ENCODE measurements at regions not wholly inside any gene's neighbourhood (a gene's known extent, or its start where the extent isn't known, plus 50 kb on each side); places are given as distances from the start of the nearest gene placed in this dataset.

- ATAC-seq, result no peak
- TF ChIP-seq RARB (CRISPR knock-in tag; IDR thresholded peaks at IDR 0.05) (no peak), PATZ1 (CRISPR knock-in tag; IDR thresholded peaks at IDR 0.05; ENCODE audit: borderline replicate concordance) (no peak)
These were observed 290.9 kb downstream of the HHIPL2 start for GRCh38 chr1:222257027-222257426.

- TF ChIP-seq PPARA (CRISPR knock-in tag; IDR thresholded peaks at IDR 0.05; ENCODE audit: borderline replicate concordance) (no peak), ZNF565 (CRISPR knock-in tag; conservative IDR thresholded peaks at IDR 0.05; ENCODE audit: low read depth) (no peak), SNAI2 (CRISPR knock-in tag; IDR thresholded peaks at IDR 0.05) (no peak), TOX (CRISPR knock-in tag; IDR thresholded peaks at IDR 0.05; ENCODE audit: borderline replicate concordance) (no peak), ZC3H10 (CRISPR knock-in tag; IDR thresholded peaks at IDR 0.05) (no peak), ARNTL (CRISPR knock-in tag; IDR thresholded peaks at IDR 0.05; ENCODE audit: borderline replicate concordance, low read depth) (no peak), CSRNP3 (CRISPR knock-in tag; IDR thresholded peaks at IDR 0.05) (no peak)
- no peak for ATAC-seq
These were observed 291.8 kb downstream of the HHIPL2 start for GRCh38 chr1:222256058-222256457.

GRCh38 chr1:222252788-222253187, 295.1 kb downstream of the HHIPL2 start:
- no peak for ATAC-seq
- TF ChIP-seq ZC3H10 (CRISPR knock-in tag; IDR thresholded peaks at IDR 0.05) (no peak), OSR1 (CRISPR knock-in tag; IDR thresholded peaks at IDR 0.05) (no peak), ISL1 (CRISPR knock-in tag; IDR thresholded peaks at IDR 0.05) (no peak), ZNF8 (CRISPR knock-in tag; IDR thresholded peaks at IDR 0.05) (no peak), PATZ1 (CRISPR knock-in tag; IDR thresholded peaks at IDR 0.05; ENCODE audit: borderline replicate concordance) (no peak), TOX (CRISPR knock-in tag; IDR thresholded peaks at IDR 0.05; ENCODE audit: borderline replicate concordance) (no peak)

GRCh38 chr1:222251847-222252246, 296.1 kb downstream of the HHIPL2 start:
- no peak for ATAC-seq
- TF ChIP-seq BACH2 (CRISPR knock-in tag; IDR thresholded peaks at IDR 0.05; ENCODE audit: borderline replicate concordance) (no peak), ESRRG (CRISPR knock-in tag; IDR thresholded peaks at IDR 0.05) (no peak), PPARA (CRISPR knock-in tag; IDR thresholded peaks at IDR 0.05; ENCODE audit: borderline replicate concordance) (no peak), CSDC2 (CRISPR knock-in tag; IDR thresholded peaks at IDR 0.05) (no peak), CSRNP3 (CRISPR knock-in tag; IDR thresholded peaks at IDR 0.05) (no peak), ZC3H10 (CRISPR knock-in tag; IDR thresholded peaks at IDR 0.05) (no peak), ZFP30 (CRISPR knock-in tag; IDR thresholded peaks at IDR 0.05) (no peak), CREB5 (CRISPR knock-in tag; IDR thresholded peaks at IDR 0.05; ENCODE audit: low read depth) (no peak), ZNF8 (CRISPR knock-in tag; IDR thresholded peaks at IDR 0.05) (no peak), ARNTL (CRISPR knock-in tag; IDR thresholded peaks at IDR 0.05; ENCODE audit: borderline replicate concordance, low read depth) (no peak), PATZ1 (CRISPR knock-in tag; IDR thresholded peaks at IDR 0.05; ENCODE audit: borderline replicate concordance) (no peak), TOX (CRISPR knock-in tag; IDR thresholded peaks at IDR 0.05; ENCODE audit: borderline replicate concordance) (no peak), RARB (CRISPR knock-in tag; IDR thresholded peaks at IDR 0.05) (no peak), ZNF565 (CRISPR knock-in tag; conservative IDR thresholded peaks at IDR 0.05; ENCODE audit: low read depth) (no peak), GLIS3 (CRISPR knock-in tag; IDR thresholded peaks at IDR 0.05) (no peak), ISL1 (CRISPR knock-in tag; IDR thresholded peaks at IDR 0.05) (no peak), ZNF70 (CRISPR knock-in tag; IDR thresholded peaks at IDR 0.05) (no peak)

Data from SK-N-SH treated with all-trans-retinoic acid at 6 μM for 48 hours (cell line).